Liver (tissue), 3 donors: ENCODE measurements at regions not wholly inside any gene's neighbourhood (a gene's known extent, or its start where the extent isn't known, plus 50 kb on each side); places are given as distances from the start of the nearest gene placed in this dataset.

ENCODE experiments used
- CTCF ChIP-seq: fragments of 150-350 bp; IDR thresholded peaks from 2 replicates; pipeline ENCODE4 v1.5.1; 2017; ENCODE audit warnings: improper control_type of control experiment, low read depth, low read length; ENCODE audit not compliant: missing input control
- TAF1 ChIP-seq: conservative IDR thresholded peaks from 2 replicates; pipeline ENCODE4 v1.6.1; 2016; ENCODE audit warnings: antibody characterized with exemption, mild to moderate bottlenecking
- donor health status: healthy.
- donor health status: healthy.

DNA sequence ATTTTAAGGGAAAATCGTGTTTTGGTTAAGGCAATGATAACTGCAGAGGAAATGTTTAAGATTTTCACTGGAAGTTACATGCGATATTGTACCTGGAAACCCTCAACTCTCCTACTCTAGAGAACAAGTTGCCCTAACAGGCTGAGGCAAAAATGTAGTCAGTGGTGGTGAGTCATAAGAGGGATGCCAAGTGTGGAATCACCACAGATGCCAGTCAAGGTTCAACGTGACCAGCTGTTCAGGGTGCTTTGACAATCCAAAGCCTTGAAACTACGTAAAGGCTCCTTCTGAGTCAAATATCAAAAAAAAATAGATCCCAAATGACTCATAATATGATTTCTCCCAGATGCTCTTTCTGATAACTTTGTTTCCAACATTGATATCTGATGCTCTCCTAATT is 77.9 kb upstream of the AFF2 start:
- no peak for TF ChIP-seq CTCF
- no peak for TF ChIP-seq TAF1
